GM18907 (cell line): ENCODE measurements at regions not wholly inside any gene's neighbourhood (a gene's known extent, or its start where the extent isn't known, plus 50 kb on each side); places are given as distances from the start of the nearest gene placed in this dataset.
"Not testable (repeated sequence)": the region's sequence is repeated elsewhere in the genome, so short reads cannot be mapped to it uniquely, and the experiment has no call there.

ENCODE experiments used
- ATAC-seq: cut with Tn5 transposase; IDR thresholded peaks from one replicate; pipeline ENCODE4 v1.9.1; 2021; ENCODE audit warnings: mild to moderate bottlenecking, moderate library complexity; ENCODE audit not compliant: unreplicated experiment

GRCh38 chr6:141123497-141123896, 1009.2 kb upstream of the GJE1 start:
- no peak for ATAC-seq

GRCh38 chr6:141123049-141123448, 1009.7 kb upstream of the GJE1 start:
- ATAC-seq: no peak

GRCh38 chr6:141118991-141119390, 1013.7 kb upstream of the GJE1 start:
- no peak for ATAC-seq

- no peak for ATAC-seq
Measured at GRCh38 chr6:141117874-141118273, 1014.9 kb upstream of the GJE1 start.

- no peak for ATAC-seq
Measured at GRCh38 chr6:141110481-141110880, 1022.2 kb upstream of the GJE1 start.

- ATAC-seq: no peak
Measured at GRCh38 chr6:141107591-141108160, 1025.0 kb upstream of the GJE1 start.

GRCh38 chr6:141105481-141105880, 1027.2 kb upstream of the GJE1 start:
- no peak for ATAC-seq

GRCh38 chr6:141103246-141103645, 1029.5 kb upstream of the GJE1 start:
- no peak for ATAC-seq

- no peak for ATAC-seq
Measured at GRCh38 chr6:141097471-141097870, 1035.3 kb upstream of the GJE1 start.

GRCh38 chr6:141095308-141095707, 1037.4 kb upstream of the GJE1 start:
- ATAC-seq: no peak

GRCh38 chr6:141088171-141088570, 1044.6 kb upstream of the GJE1 start:
- ATAC-seq: no peak

GRCh38 chr6:141077355-141078333, 1055.1 kb upstream of the GJE1 start:
- peak; percentile 93 for ATAC-seq

GRCh38 chr6:141057761-141058160, 1075.0 kb upstream of the GJE1 start:
- no peak for ATAC-seq

- no peak for ATAC-seq
Measured at GRCh38 chr6:141056945-141057625, 1075.6 kb upstream of the GJE1 start.

- ATAC-seq: no peak
Measured at GRCh38 chr6:141050471-141050870, 1082.3 kb upstream of the GJE1 start.

GRCh38 chr6:141048451-141048850, 1084.3 kb upstream of the GJE1 start:
- ATAC-seq: no peak

- ATAC-seq: not testable (repeated sequence)
Measured at GRCh38 chr6:141046496-141046895, 1086.2 kb upstream of the GJE1 start.

- ATAC-seq: no peak
Measured at GRCh38 chr6:141041596-141042087, 1091.1 kb upstream of the GJE1 start.

GRCh38 chr6:141035312-141036200, 1097.2 kb upstream of the GJE1 start:
- ATAC-seq: no peak

GRCh38 chr6:141033101-141033500, 1099.6 kb upstream of the GJE1 start:
- ATAC-seq: no peak
